HCT116 (cell line): ENCODE measurements at regions not wholly inside any gene's neighbourhood (a gene's known extent, or its start where the extent isn't known, plus 50 kb on each side); places are given as distances from the start of the nearest gene placed in this dataset.

Source experiments
- POLR2A ChIP-seq: IDR thresholded peaks from 2 replicates; pipeline ENCODE4 v1.7.0; 2011; ENCODE audit warnings: borderline replicate concordance; ENCODE audit not compliant: insufficient read depth, insufficient read length; ENCODE audit errors: extremely low read depth
- SRF ChIP-seq: IDR thresholded peaks from 2 replicates; pipeline ENCODE4 v1.6.1; 2012; ENCODE audit warnings: low read depth
- TF ChIP-seq, protein P1 (sequence below), 3 experiments: fragments of 200-600 bp in 1 of 3; sonication (generic) in 1 of 3; IDR thresholded peaks in 2 of 3; conservative IDR thresholded peaks in 1 of 3; 2 replicates each; pipeline ENCODE4 v1.5.1; 2012 to 2017; ENCODE audit warnings: low read depth in 2 of 3, low read length in 2 of 3, antibody characterized with exemption in 1 of 3, borderline replicate concordance in 1 of 3, control low read depth in 1 of 3, mild to moderate bottlenecking in 1 of 3, mixed read lengths in 1 of 3, mixed run types in 1 of 3, moderate library complexity in 1 of 3; ENCODE audit not compliant: insufficient read depth in 1 of 3

DNA sequence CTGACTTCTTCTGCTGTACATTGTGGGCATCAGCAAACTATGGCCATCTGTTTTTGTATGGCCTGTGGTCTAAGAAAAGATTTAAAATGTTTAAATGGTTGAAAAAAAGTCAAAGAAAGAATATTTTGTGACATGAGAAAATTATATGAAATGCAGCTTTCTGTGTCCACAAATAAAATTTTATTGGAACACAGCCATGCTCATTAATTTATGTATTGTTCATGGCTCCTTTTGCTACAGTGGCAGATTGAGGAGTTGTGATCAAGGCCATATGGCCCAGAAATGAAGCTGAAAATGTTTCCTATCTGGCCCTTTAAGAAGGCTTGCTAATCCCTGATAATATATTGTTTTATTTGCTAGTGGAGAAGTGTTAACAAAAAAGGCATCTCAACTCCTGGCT lies 162.0 kb downstream of the SLC4A3 start:
- TF ChIP-seq POLR2A, result no peak
- TF ChIP-seq, protein P1, sequence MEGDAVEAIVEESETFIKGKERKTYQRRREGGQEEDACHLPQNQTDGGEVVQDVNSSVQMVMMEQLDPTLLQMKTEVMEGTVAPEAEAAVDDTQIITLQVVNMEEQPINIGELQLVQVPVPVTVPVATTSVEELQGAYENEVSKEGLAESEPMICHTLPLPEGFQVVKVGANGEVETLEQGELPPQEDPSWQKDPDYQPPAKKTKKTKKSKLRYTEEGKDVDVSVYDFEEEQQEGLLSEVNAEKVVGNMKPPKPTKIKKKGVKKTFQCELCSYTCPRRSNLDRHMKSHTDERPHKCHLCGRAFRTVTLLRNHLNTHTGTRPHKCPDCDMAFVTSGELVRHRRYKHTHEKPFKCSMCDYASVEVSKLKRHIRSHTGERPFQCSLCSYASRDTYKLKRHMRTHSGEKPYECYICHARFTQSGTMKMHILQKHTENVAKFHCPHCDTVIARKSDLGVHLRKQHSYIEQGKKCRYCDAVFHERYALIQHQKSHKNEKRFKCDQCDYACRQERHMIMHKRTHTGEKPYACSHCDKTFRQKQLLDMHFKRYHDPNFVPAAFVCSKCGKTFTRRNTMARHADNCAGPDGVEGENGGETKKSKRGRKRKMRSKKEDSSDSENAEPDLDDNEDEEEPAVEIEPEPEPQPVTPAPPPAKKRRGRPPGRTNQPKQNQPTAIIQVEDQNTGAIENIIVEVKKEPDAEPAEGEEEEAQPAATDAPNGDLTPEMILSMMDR (IDR thresholded peaks at IDR 0.05 in 2 of 3, conservative IDR thresholded peaks at IDR 0.05 in 1 of 3; ENCODE audit: borderline replicate concordance in 1 of 3, insufficient read depth in 1 of 3, low read depth in 2 of 3, low read length in 2 of 3), result no peak
- TF ChIP-seq SRF, result no peak
